SK-N-SH (cell line): ENCODE measurements at regions not wholly inside any gene's neighbourhood (a gene's known extent, or its start where the extent isn't known, plus 50 kb on each side); places are given as distances from the start of the nearest gene placed in this dataset.

Experiments
- CTCF ChIA-PET: fragments of 300-600, 350-600 bp; formaldehyde crosslinking; extraction: SDS; loops from one replicate; lab custom pipeline; 2021; lab: Yijun Ruan, JAX
- POLR2A ChIA-PET: fragments of 350-600 bp; sonication (Branson Sonifier 250); formaldehyde crosslinking; extraction: SDS; loops from one replicate; lab custom pipeline; 2020; ENCODE audit warnings: antibody characterized with exemption, inconsistent platforms; lab: Yijun Ruan, JAX
- DNase-seq: peaks from one replicate; pipeline ENCODE4 v3.0.0; 2012
- H2AFZ ChIP-seq: fragments of 200-600 bp; sonication (generic); 2 replicates; pipeline ENCODE4 v1.8.1; 2016; ENCODE audit warnings: antibody characterized with exemption, mild to moderate bottlenecking, low read depth
- H3F3A ChIP-seq: fragments of 200-600 bp; sonication (generic); replicated peaks from 2 replicates; pipeline ENCODE3; 2016; ENCODE audit warnings: antibody characterized with exemption, mild to moderate bottlenecking; ENCODE audit not compliant: insufficient read depth
- H3K27ac ChIP-seq, 2 experiments: fragments of 200-500 bp in 1 of 2; fragments of 200-600 bp in 1 of 2; sonication (Bioruptor generic) in 1 of 2; sonication (generic), shearing (Covaris generic) in 1 of 2; 2 replicates each; pipeline versions ENCODE4 v1.5.1 to v1.6.1; 2014 to 2016; ENCODE audit warnings: low read depth in 2 of 2, inconsistent platforms in 1 of 2, low read length in 1 of 2, mild to moderate bottlenecking in 1 of 2, mixed read lengths in 1 of 2
- H3K27me3 ChIP-seq: fragments of 200-600 bp; sonication (generic), shearing (Covaris generic); 2 replicates; pipeline ENCODE4 v1.6.1; 2016; ENCODE audit warnings: mixed run types; ENCODE audit not compliant: insufficient read depth
- H3K36me3 ChIP-seq, 2 experiments: fragments of 200-500 bp in 1 of 2; fragments of 200-600 bp in 1 of 2; sonication (Bioruptor generic) in 1 of 2; sonication (generic) in 1 of 2; replicated peaks in 1 of 2; 2 replicates each; pipeline versions ENCODE3 to v1.5.1; 2014 to 2016; ENCODE audit warnings: low read length in 1 of 2, mild to moderate bottlenecking in 1 of 2; ENCODE audit not compliant: insufficient read depth in 2 of 2, control insufficient read depth in 1 of 2
- H3K4me1 ChIP-seq, 2 experiments: fragments of 200-500 bp in 1 of 2; fragments of 200-600 bp in 1 of 2; sonication (Bioruptor generic) in 1 of 2; sonication (generic), shearing (Covaris generic) in 1 of 2; 2 replicates each; pipeline versions ENCODE4 v1.5.1 to v1.6.1; 2014 to 2016; ENCODE audit warnings: low read depth in 1 of 2, low read length in 1 of 2, mixed run types in 1 of 2; ENCODE audit not compliant: insufficient read depth in 2 of 2, control insufficient read depth in 1 of 2
- H3K4me2 ChIP-seq: fragments of 200-600 bp; sonication (generic), shearing (Covaris generic); 2 replicates; pipeline ENCODE4 v1.6.1; 2017; ENCODE audit warnings: mixed run types
- H3K4me3 ChIP-seq, 2 experiments: fragments of 200-500 bp in 1 of 2; fragments of 200-600 bp in 1 of 2; sonication (Bioruptor generic) in 1 of 2; sonication (generic), shearing (Covaris generic) in 1 of 2; 2 replicates each; pipeline versions ENCODE4 v1.5.1 to v1.8.1; 2014 to 2016; ENCODE audit warnings: low read depth in 2 of 2, inconsistent platforms in 1 of 2, low read length in 1 of 2, mild to moderate bottlenecking in 1 of 2, mixed read lengths in 1 of 2, moderate library complexity in 1 of 2
- H3K79me2 ChIP-seq: fragments of 200-600 bp; sonication (generic); 2 replicates; pipeline ENCODE4 v1.8.1; 2017; ENCODE audit warnings: mild to moderate bottlenecking; ENCODE audit not compliant: insufficient read depth
- H3K9ac ChIP-seq: fragments of 200-600 bp; sonication (generic); 2 replicates; pipeline ENCODE4 v1.6.1; 2017; ENCODE audit warnings: mixed run types
- H3K9me2 ChIP-seq: fragments of 200-600 bp; sonication (generic); 2 replicates; pipeline ENCODE4 v1.6.1; 2017; ENCODE audit warnings: mixed run types
- H3K9me3 ChIP-seq: fragments of 200-600 bp; sonication (generic); 2 replicates; pipeline ENCODE4 v1.6.1; 2017; ENCODE audit warnings: mixed run types, mild to moderate bottlenecking, moderate library complexity
- H4K20me1 ChIP-seq: fragments of 200-600 bp; sonication (generic); 2 replicates; pipeline ENCODE4 v1.6.1; 2017; ENCODE audit warnings: mild to moderate bottlenecking, mixed run types; ENCODE audit not compliant: insufficient read depth
- CHD2 ChIP-seq: fragments of 150-350 bp; IDR thresholded peaks from 2 replicates; pipeline ENCODE4 v1.6.1; 2018; ENCODE audit warnings: low read length; ENCODE audit not compliant: partially characterized antibody
- ELF1 ChIP-seq: IDR thresholded peaks from 2 replicates; pipeline ENCODE4 v1.4.0; 2012
- EZH2phosphoT487 ChIP-seq: fragments of 200-600 bp; sonication (generic); IDR thresholded peaks from 2 replicates; pipeline ENCODE4 v1.6.1; 2017; ENCODE audit warnings: low read depth, mixed run types, mild to moderate bottlenecking, antibody characterized with exemption, moderate library complexity, borderline replicate concordance
- FOSL2 ChIP-seq: IDR thresholded peaks from 2 replicates; pipeline ENCODE4 v1.4.0; 2012; ENCODE audit warnings: low read depth, mild to moderate bottlenecking, moderate library complexity, borderline replicate concordance
- FOXM1 ChIP-seq: IDR thresholded peaks from 2 replicates; pipeline ENCODE4 v1.4.0; 2012; ENCODE audit warnings: low read depth, mild to moderate bottlenecking
- GABPA ChIP-seq: IDR thresholded peaks from 2 replicates; pipeline ENCODE4 v1.4.0; 2012; ENCODE audit warnings: low read depth, mild to moderate bottlenecking
- JUND ChIP-seq: IDR thresholded peaks from 2 replicates; pipeline ENCODE4 v1.4.0; 2012
- MXI1 ChIP-seq: IDR thresholded peaks from 2 replicates; pipeline ENCODE4 v1.6.1; 2012; ENCODE audit warnings: mild to moderate bottlenecking, low read depth, low read length, improper control_type of control experiment
- NFIC ChIP-seq: IDR thresholded peaks from 2 replicates; pipeline ENCODE4 v1.4.0; 2012; ENCODE audit warnings: borderline replicate concordance
- RAD21 ChIP-seq: IDR thresholded peaks from 2 replicates; pipeline ENCODE4 v1.6.1; 2012; ENCODE audit warnings: mild to moderate bottlenecking, low read length
- RFX5 ChIP-seq: IDR thresholded peaks from 2 replicates; pipeline ENCODE4 v1.6.1; 2012; ENCODE audit warnings: mild to moderate bottlenecking, improper control_type of control experiment, low read length
- SIN3A ChIP-seq: IDR thresholded peaks from 2 replicates; pipeline ENCODE4 v1.6.1; 2012; ENCODE audit warnings: low read depth, mild to moderate bottlenecking, low read length, moderate library complexity, borderline replicate concordance
- TAF1 ChIP-seq: IDR thresholded peaks from 2 replicates; pipeline ENCODE4 v1.6.1; 2012; ENCODE audit warnings: low read depth, mild to moderate bottlenecking, low read length, moderate library complexity, borderline replicate concordance
- USF1 ChIP-seq: IDR thresholded peaks from 2 replicates; pipeline ENCODE4 v1.4.0; 2012; ENCODE audit warnings: low read depth, borderline replicate concordance
- WGBS: methylation state at CpG from one replicate; pipeline ENCODE4 v1.1.6; 2017; ENCODE audit warnings: low lambda C conversion rate; 5-methylcytosine and 5-hydroxymethylcytosine counted together
- TF ChIP-seq, protein P1 (sequence below): IDR thresholded peaks from 2 replicates; pipeline ENCODE4 v1.4.0; 2012; ENCODE audit warnings: low read depth, borderline replicate concordance
- TF ChIP-seq, protein P2 (sequence below): fragments of 150-350 bp; IDR thresholded peaks from 2 replicates; pipeline ENCODE4 v1.6.1; 2016; ENCODE audit warnings: mild to moderate bottlenecking, low read depth, low read length

GRCh38 chr2:22992441-22992840 is 392.5 kb upstream of the KLHL29 start:
- Histone ChIP-seq H3K9ac (no peak overlapping the region), H3K4me2 (no peak overlapping the region), H3F3A (no peaks in the 10 kb centered on the region), H3K27ac (no peak overlapping the region), H3K4me3 (no peak overlapping the region), H3K4me1 (peaks cover 0 to 10% of the 10 kb centered on the region in 2 experiments; a peak in 1 of 4 replicates), H2AFZ (no peak overlapping the region), H3K79me2 (no peaks in the 10 kb centered on the region), H3K27me3 (no peaks in the 10 kb centered on the region), H3K9me3 (no peaks in the 10 kb centered on the region), H3K36me3 (no peaks in the 10 kb centered on the region), H4K20me1 (no peaks in the 10 kb centered on the region), H3K9me2 (no peaks in the 10 kb centered on the region)
- CTCF ChIA-PET: interaction anchor here (1.5 kb wide), 1 partner anchor 52 kb away, joined by 3 read pairs; no protein-coding TSS in a partner anchor
- 32% methylated on average over 2 of the region's 2 CpGs for WGBS
- no peak for TF ChIP-seq NFIC
- TF ChIP-seq TAF1: no peak
- TF ChIP-seq, protein P1, sequence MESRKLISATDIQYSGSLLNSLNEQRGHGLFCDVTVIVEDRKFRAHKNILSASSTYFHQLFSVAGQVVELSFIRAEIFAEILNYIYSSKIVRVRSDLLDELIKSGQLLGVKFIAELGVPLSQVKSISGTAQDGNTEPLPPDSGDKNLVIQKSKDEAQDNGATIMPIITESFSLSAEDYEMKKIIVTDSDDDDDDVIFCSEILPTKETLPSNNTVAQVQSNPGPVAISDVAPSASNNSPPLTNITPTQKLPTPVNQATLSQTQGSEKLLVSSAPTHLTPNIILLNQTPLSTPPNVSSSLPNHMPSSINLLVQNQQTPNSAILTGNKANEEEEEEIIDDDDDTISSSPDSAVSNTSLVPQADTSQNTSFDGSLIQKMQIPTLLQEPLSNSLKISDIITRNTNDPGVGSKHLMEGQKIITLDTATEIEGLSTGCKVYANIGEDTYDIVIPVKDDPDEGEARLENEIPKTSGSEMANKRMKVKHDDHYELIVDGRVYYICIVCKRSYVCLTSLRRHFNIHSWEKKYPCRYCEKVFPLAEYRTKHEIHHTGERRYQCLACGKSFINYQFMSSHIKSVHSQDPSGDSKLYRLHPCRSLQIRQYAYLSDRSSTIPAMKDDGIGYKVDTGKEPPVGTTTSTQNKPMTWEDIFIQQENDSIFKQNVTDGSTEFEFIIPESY: no peak
- TF ChIP-seq MXI1: no peak
- no peak for TF ChIP-seq RAD21
- no peak for TF ChIP-seq ELF1
- TF ChIP-seq USF1: no peak
- no peak for TF ChIP-seq CHD2
- TF ChIP-seq FOSL2: no peak
- TF ChIP-seq RFX5: no peak
- no peak for TF ChIP-seq JUND
- no peak for TF ChIP-seq GABPA
- TF ChIP-seq, protein P2, sequence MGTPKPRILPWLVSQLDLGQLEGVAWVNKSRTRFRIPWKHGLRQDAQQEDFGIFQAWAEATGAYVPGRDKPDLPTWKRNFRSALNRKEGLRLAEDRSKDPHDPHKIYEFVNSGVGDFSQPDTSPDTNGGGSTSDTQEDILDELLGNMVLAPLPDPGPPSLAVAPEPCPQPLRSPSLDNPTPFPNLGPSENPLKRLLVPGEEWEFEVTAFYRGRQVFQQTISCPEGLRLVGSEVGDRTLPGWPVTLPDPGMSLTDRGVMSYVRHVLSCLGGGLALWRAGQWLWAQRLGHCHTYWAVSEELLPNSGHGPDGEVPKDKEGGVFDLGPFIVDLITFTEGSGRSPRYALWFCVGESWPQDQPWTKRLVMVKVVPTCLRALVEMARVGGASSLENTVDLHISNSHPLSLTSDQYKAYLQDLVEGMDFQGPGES: no peak
- TF ChIP-seq SIN3A: no peak
- no peak for TF ChIP-seq FOXM1
- TF ChIP-seq EZH2phosphoT487: no peak
- POLR2A ChIA-PET: no interaction called here
- no peak for DNase-seq
